ENCODE measurements at regions not wholly inside any gene's neighbourhood (a gene's known extent, or its start where the extent isn't known, plus 50 kb on each side); places are given as distances from the start of the nearest gene placed in this dataset.

DNA sequence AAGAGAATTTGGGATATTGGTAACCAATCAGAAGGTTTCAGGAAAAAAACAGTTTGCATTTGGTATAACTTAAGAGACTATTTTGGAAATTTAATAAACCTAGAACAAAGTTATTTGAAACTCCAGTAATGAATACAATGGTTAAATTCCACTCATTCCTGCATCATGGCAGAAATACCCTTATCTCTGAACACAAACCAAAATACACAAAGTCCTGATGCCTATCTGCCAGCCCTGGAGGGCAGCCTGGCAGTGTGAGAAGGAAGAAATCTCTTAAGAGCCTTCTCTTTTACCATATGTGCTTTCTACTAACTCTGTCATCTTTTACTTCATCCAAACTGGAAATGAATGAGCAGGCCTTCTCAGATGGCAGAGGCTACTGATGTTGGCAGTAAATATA lies 147.1 kb upstream of the LYZL1 start:
- DNase-seq (ENCODE audit: low read depth, low spot score), result no peak
- H3K4me3 ChIP-seq (ENCODE audit: low read depth, low read length), result no peak overlapping the region
- POLR2A ChIA-PET, result no interaction called here

DNA sequence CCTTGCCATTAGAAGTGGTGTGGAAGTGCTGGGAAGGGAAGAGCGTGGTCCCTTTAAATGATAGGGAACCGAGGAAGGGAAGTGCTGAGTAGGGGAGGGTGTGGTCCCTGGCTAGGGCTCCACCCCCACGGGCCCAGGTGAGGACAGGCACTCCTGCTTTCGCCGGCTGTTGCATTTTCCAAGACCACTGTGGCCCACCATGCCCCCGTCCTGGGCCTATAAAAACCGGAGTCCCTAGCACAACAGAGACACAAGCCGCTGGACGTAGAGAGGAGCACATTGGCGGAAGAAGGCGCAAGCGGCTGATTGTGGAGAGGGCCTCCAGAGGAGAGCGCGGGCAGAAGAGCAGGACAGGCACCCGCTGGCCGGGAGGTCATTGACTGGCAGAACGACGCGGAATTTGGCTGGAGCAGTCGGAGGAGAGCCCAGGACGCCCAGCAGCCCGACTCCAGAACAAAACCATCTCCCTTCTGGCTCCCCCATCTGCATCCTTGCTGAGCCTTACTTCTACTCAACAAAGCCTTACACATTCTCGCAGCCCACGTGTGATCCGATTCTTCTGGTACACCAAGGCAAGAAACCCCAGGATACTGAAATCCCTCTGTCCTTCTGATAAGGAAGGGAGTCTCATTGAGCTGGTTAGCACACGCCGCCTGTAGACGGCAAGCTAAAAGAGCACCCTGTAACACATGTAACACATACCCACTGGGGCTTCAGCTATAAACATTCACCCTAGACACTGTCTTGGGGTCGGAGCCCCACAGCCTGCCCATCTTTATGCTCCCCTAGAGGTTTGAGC lies 146.2 kb upstream of the LYZL1 start:
- Histone ChIP-seq H3K9me3 (ENCODE audit: control insufficient read depth, insufficient read depth, low read length) (peaks cover 3% of the 10 kb centered on the region; the same call in 1 of the 2 replicates), H3K27ac (ENCODE audit: low read depth, low read length) (no peak overlapping the region), H3K27me3 (ENCODE audit: control insufficient read depth, insufficient read depth, low read length) (no peaks in the 10 kb centered on the region), H3K4me3 (ENCODE audit: low read depth, low read length) (no peak overlapping the region)
- no peak for DNase-seq (ENCODE audit: low read depth, low spot score)
- ChIA-PET CTCF (interaction anchor here (0.6 kb wide), 1 partner anchor 12 kb away, joined by 3 read pairs; no protein-coding TSS in a partner anchor), POLR2A (no interaction called here)
- TF ChIP-seq, protein P1, sequence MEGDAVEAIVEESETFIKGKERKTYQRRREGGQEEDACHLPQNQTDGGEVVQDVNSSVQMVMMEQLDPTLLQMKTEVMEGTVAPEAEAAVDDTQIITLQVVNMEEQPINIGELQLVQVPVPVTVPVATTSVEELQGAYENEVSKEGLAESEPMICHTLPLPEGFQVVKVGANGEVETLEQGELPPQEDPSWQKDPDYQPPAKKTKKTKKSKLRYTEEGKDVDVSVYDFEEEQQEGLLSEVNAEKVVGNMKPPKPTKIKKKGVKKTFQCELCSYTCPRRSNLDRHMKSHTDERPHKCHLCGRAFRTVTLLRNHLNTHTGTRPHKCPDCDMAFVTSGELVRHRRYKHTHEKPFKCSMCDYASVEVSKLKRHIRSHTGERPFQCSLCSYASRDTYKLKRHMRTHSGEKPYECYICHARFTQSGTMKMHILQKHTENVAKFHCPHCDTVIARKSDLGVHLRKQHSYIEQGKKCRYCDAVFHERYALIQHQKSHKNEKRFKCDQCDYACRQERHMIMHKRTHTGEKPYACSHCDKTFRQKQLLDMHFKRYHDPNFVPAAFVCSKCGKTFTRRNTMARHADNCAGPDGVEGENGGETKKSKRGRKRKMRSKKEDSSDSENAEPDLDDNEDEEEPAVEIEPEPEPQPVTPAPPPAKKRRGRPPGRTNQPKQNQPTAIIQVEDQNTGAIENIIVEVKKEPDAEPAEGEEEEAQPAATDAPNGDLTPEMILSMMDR (IDR thresholded peaks at IDR 0.05; ENCODE audit: low read depth, low read length), result no peak

More for the DNA sequence above, 147.1 kb upstream of the LYZL1 start:
- no peaks in the 10 kb centered on the region for H3K27me3 ChIP-seq (ENCODE audit: control insufficient read depth, insufficient read depth, low read length)
- H3K9me3 ChIP-seq (ENCODE audit: control insufficient read depth, insufficient read depth, low read length), result peaks cover 3% of the 10 kb centered on the region; the same call in 1 of the 2 replicates
- TF ChIP-seq, protein P1 (IDR thresholded peaks at IDR 0.05; ENCODE audit: low read depth, low read length), result no peak
- CTCF ChIA-PET, result interaction anchor here (1.0 kb wide), 1 partner anchor 164 kb away, joined by 3 read pairs; no protein-coding TSS in a partner anchor
- no peak overlapping the region for H3K27ac ChIP-seq (ENCODE audit: low read depth, low read length)

DNA sequence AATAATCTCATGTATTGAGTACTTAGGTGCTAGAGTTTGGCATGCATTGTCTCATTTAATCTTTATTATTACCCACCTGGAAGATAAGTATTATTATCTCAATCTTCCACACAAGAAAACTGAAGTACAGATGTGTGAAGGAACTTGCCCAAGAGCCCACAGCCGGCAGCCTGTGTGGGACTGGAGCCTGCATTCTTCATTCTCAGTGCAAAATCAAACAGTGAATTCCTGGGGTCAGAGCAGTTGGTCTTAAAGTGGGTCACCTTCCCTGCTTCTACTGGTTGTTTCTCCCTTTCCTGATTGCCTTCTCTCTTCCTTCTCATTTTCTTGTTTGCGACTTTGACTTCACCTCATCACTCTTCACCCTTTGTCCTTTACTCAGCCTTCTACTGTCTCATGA lies 144.7 kb upstream of the LYZL1 start:
- peaks cover 3% of the 10 kb centered on the region; the same call in 1 of the 2 replicates for H3K9me3 ChIP-seq (ENCODE audit: control insufficient read depth, insufficient read depth, low read length)
- H3K27me3 ChIP-seq (ENCODE audit: control insufficient read depth, insufficient read depth, low read length), result no peaks in the 10 kb centered on the region
- TF ChIP-seq, protein P1 (IDR thresholded peaks at IDR 0.05; ENCODE audit: low read depth, low read length), result no peak
- CTCF ChIA-PET, result interaction anchor here (0.8 kb wide), 1 partner anchor 480 kb away, joined by 3 read pairs; no protein-coding TSS in a partner anchor
- POLR2A ChIA-PET, result interaction anchor here (0.6 kb wide), 1 partner anchor 433 kb away, joined by 9 read pairs; no protein-coding TSS in a partner anchor
- H3K4me3 ChIP-seq (ENCODE audit: low read depth, low read length), result no peak overlapping the region
- no peak overlapping the region for H3K27ac ChIP-seq (ENCODE audit: low read depth, low read length)
- no peak for DNase-seq (ENCODE audit: low read depth, low spot score)

DNA sequence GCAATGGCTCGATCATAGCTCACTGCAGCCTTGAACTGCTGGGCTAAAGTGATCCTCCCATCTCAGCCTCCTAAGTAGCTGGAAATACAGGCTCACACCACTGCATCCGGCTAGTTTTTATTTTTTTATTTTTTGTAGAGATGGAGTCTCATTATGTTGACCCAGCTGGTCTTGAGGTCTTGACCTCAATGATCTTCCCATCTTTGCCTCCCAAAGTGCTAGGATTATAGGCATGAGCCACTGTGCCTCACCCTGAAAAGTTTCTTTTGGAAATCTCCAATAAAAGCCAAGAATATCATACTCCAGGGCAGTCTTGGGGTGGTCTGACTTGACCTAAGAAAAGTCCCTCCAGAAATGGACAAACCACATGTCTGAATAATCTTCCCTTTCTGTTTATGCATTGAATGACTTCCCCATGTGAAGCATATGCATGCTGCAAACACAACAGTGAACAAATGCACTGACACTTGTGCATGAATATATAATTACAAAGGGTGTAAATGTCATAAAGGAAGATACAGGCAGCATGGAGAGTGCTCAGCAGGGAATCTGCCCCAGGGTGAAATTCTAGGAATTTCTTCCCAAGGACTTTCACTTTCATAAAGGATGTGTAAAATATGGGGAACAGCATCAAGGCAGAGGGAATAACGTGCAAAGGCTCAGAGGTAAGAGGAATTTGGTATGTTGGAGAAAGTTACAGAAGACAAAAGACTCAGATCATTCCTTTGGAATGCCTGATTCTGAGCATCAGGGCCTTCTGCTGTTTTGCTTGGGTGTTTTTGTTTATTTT lies 142.4 kb upstream of the LYZL1 start:
- TF ChIP-seq, protein P1 (IDR thresholded peaks at IDR 0.05; ENCODE audit: low read depth, low read length), result no peak
- Histone ChIP-seq H3K27ac (ENCODE audit: low read depth, low read length) (no peak overlapping the region), H3K9me3 (ENCODE audit: control insufficient read depth, insufficient read depth, low read length) (peaks cover 3% of the 10 kb centered on the region; the same call in 1 of the 2 replicates), H3K4me3 (ENCODE audit: low read depth, low read length) (no peak overlapping the region), H3K27me3 (ENCODE audit: control insufficient read depth, insufficient read depth, low read length) (peaks cover 2% of the 10 kb centered on the region)
- CTCF ChIA-PET, result no interaction called here
- DNase-seq (ENCODE audit: low read depth, low spot score), result no peak
- POLR2A ChIA-PET, result no interaction called here
